Stimulated activated naive CD4-positive, alpha-beta T cell (primary cell): ENCODE measurements at regions not wholly inside any gene's neighbourhood (a gene's known extent, or its start where the extent isn't known, plus 50 kb on each side); places are given as distances from the start of the nearest gene placed in this dataset.

Experiments
- DNase-seq, 6 experiments: peaks; one replicate each; lab custom pipeline; 2025; lab: John Stamatoyannopoulos, UW

DNA sequence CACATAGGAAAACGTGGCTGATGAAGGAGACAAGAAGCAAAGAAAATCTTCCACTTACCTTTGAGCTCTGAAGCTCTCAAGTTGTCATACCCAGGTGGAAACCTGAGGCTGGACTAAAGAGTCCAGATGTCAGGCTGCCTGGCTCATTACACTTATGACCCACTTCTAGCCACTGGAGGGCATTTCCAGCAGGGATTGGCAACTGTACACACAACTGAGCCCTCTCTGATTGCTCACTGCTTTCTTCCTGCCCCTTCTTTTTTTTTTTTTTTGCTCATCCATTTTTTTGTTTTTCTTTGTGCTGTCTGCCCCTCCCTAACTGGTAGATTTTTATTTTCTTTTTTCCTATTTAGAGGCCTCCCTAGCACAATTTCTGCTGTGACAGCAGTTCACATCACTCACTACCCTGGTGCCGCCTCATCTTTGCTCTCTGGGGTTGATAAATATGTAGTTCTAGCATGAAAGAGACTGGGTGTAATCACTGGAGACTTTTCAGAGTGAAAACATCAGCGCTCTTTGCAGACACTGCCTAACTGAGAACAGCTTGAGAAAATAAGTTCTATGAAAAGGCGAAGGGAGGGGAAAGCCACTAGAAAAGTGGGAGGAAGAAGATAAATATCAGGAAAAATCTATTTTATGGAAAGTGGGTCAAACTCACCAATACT is 334.5 kb downstream of the NUF2 start:
- no peak for DNase-seq

DNA sequence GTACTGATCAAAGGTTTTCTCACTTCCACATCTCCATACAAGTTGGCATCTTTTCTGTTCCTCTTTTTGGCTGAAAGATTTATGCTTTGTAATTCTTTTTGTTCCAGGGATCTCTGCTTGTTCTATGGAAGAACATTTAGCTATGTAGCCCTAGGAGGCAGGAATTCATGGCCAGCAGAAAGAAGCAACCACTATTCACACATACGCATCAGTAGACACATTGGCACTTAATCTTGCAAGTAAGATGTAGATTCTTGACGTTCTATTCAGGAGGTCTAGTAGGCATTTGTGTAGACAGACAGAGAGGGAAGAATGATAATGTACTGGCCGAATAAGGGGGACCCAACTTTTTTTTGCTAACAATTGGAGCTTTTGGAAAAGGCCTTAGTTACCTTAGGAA is 336.0 kb downstream of the NUF2 start:
- DNase-seq: no peak

DNA sequence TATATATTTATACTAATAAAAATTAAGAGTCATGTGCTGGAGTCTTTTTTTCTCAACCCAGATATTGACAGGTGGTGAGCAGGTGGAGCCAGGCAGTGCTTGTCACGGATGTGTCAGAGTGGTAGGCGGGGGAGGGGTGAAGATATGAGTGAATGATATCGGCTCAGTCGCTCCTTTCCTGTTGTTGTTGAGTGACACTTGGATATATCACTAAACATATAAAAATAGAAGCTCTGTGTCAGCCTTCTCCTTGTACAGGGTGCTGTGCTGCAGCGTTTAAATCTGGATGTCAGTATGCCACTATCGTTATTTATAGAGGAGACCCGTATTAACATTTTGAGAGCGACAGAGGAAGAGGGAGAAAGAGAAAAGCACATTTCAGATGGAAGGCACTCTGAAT is 339.6 kb downstream of the NUF2 start:
- DNase-seq: no peak

DNA sequence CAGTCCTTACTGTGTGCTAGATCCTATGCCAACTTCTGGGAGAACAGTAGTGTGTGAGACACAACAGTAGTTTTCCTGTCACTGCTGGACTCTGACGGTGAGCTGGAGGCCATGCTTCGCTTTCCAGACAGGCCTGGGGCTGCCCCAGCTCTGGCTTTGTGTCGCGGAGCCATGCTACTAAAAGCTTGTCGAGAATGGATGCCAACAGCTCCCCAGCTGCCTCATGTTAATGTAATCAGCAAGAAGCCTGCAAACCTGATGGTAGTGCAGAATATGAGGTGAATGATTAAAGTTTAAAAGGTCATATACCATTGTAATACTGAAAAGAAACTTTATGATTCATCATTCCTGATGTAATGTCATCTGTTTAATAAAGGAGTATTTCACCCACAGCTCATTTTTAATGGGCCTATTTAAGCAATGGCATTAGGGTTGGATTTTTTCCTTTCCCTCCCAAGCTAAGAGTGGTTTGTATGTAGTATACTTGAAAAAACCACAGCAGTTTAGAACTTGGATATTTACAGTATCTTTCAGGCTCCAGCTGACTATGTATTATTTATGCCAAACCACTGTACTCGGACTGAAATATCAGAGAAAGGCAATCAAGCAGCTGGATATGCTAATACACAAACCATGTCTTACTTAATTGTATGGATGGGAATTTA is 343.0 kb downstream of the NUF2 start:
- no peak for DNase-seq

DNA sequence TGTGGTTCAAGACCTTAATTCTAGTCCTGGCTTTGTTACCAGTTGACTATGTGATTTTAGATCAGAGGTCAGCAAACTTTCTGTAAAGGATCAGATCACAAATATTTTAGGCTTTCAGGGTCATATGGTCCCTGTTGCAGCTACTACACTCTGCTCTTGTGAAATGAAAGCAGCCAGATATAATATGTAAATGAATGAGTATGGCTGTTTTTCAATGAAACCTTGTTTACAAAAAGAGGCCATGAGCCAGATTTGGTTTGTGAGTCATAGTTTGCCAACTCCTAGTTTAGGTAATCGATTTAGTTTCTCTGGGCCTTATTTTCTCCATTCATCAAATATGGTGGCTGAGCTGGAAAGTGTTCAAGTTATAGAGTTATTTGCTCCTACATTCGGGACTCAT is 346.7 kb downstream of the NUF2 start:
- no peak for DNase-seq

DNA sequence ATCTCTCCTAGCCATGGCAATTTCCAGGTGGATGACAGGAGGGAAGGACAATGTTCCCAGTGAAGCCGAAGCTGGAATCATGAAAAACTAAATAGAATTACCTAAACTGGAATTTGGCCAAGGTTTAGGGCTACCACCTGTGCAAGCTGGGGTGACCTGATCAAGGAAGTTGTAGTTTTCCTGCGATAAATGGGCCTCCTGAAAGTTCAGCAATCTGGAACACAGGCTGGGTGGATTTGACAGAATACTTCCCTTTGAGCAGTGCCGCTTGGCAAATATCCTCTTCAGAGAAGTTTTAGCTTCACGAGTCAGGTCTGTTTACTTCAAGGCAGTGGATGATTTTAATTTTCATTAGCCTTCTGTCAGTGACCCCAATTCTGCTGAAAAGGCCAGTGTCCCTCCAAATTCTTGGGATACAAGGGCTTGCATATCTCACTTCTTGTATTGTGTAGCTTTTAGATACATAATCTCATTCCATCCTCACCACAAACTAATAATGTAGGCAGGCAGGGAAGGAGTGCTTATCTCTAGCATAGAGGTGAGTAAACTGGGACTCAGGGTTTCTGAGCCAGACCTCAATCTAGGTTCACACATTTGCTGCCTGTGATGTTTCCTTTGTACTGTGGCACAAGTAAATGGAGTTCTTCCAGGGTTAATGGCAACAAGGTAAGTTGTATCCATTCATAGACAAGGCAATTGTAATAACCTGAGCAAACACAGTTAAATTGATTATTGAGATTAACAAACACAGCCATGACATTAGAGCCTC is 349.4 kb downstream of the NUF2 start:
- DNase-seq: no peak

DNA sequence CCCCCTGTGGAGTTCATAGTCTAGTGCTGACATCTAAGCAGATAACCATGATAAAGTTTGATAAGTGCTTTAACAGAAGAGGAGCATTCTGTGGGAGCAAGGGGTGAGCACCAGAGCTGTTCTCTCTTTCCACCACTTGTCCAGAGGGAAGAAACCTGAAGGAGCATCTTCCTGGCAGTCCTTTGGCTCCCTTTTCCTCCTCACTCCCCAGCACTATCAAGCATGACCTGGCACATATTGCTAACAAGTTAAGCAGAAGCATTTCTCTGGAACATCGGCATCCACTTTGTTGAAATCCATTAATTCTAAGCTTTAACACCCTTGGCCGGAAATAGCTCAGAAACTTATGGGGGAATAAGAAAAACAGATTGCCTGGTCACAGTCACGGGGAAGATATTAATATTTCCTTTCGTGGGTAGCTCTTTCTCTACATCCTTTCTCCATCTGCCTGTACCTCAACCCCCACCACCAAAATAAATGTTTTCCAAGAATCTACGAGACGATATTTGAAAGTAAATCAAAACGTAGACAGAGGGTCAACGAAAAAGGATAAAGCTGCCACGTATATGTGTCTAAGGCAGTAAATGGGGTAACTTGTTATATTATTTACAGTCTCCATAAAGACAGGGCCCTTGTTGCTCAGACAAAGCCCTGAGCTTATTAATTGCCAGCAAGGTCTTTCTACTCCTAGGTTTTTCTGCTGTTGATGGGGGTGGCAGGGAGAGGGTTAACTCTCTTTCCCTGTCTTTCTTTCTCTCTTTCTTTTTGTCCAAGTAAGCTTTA is 351.4 kb downstream of the NUF2 start:
- no peak for DNase-seq

DNA sequence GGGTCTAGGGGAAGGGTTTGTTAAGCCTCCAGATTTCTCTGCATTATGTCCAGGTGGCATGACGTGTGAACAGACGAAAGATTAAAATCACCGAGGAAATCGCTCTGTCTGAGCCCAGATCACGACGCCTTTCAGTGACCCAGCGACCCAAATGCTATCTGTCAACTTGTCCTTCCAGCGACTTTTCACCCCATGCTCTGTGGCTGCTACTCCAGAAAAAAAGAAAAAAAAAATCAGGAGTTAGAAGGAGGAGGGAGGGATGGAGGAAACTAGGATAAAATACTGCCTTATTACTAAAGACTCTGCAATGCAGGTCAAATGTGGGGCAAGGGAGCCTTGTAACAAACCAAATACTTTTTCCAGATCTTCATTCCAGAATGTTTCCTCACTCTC is 352.0 kb downstream of the NUF2 start:
- no peak for DNase-seq

DNA sequence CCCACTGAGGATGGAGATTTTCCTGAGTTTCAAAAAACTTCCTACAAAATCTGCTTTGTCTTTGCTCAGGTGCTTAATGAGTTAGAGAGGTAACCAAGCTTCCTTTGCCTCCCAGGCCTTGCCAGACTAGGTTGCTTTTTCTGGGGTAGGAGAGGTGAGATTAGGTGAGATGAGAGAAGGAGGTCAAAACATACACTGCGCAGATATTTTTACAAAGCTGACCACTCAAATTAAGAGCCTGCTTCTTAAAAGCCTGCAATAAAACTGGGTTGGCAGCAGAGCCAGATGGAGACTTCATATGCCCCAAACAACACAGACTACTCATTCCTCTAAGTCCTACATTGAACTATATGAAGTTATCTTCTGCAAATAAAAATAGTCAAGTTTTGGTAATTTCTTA is 352.5 kb downstream of the NUF2 start:
- DNase-seq: no peak

DNA sequence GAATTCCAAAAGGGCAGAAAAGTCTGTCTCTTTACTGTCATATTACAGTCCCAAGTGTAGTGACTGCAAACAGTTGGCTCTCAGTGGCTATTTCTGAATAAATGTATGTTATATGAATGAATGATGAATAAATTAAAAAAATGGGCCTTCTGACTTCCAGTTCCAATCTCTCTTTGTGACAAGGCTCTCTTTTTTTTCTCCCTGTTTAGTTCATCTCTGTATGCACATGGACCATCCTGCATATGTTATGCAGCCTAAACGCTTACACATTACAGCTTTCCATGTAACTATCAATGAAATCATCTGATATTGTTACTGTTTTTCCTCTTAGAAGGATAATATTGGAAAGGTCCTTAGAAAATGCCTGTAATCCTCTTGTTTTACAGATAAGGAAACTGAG is 363.0 kb downstream of the NUF2 start:
- DNase-seq: no peak

DNA sequence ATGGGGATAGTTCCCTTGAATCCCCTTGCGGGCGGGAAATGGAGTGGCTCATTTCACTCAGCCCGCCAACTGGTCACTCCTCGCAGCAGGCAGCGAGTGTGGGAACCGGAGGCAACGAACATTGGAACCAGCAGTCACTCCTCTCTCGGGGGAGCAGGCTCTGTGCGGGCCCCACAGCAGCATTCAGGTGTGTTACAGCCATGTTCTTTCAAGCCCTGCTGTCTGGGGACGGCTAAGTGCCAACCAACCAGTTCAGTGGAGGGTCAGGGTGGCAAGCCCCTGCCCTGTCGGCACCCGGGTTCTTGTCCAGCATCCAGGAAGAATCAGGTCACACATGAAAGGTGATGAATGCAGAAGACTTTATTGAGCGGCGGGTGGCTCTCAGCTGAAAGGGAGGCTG is 370.5 kb downstream of the NUF2 start:
- no peak for DNase-seq

DNA sequence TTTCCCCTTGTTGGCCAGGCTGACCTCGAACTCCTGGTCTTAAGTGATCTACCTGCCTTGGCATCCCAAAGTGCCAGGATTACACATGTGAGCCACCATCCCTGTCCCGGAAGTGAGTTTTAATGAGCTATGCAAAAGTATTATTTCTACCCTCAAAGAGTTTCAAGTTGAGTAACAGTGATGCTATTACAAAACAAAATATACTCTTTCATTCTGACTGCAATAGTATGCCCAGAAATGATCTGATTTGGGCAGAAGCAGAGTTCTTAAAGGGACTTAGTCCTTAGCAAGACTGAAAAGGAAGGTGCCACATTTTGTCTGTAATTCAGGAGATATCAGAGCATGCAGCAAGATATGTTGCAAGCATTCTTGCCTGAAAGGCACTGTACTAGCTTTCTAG is 375.4 kb downstream of the NUF2 start:
- DNase-seq: no peak

DNA sequence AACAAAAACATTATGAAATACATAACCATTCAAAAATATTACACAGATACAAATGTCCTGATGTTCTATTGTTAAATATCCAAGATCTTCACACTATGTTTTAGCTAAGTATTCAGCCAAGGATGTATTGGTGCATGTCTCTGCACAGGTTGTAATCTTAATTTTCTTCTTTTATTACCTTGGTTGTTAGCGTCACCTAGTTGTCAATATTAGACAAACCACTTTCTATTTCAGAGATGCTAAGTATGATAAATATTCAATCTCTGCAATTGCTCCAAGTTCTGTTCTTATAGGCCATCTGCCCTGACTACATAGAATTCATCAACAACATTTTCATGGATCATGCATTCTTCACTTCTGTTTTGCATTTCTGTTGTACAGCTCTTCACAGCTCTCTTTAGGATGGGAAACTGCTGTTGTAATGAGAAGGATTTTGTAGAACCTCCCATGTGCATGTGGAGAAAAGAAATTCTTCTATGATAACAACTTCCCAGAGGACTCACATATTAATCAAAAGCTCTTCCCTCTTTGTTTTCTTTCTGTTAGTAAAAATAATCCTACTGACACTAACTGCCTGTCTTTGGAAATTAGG is 380.1 kb downstream of the NUF2 start:
- DNase-seq: no peak

DNA sequence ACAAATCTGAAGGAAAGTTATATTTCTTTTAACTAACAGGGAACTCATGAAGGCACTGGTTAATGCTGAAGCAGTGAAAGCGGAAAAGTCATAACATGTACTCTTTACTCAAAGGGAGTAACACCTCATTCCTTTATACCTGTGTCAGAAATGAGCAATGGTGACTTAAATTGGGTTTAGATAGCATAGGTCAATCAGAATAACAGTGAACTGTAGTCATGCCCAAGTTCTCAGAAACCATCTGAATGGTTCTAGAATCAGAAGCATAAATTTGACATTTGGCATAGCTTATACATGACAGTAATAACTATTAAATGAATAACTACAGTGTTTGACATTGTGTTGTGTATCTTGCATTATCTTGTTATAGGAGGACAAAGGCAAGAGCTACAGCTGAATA is 382.0 kb downstream of the NUF2 start:
- DNase-seq: no peak

DNA sequence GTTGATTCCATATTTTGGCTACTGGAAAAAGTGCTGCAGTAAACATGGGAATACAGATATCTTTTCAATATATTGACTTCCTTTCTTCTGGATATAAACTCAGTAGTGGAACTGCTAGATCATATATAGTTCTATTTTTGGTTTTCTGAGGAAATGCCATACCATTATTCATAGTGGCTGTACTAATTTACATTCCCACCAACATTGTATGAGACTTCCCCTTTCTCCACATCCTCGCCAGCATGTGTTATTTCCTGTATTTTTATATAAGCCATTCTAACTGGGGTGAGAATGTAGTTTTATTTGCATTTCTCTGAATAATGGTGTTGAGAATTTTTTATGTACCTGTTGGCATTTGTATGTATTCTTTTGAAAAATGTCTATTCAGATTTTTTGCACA is 385.2 kb downstream of the NUF2 start:
- DNase-seq: no peak

DNA sequence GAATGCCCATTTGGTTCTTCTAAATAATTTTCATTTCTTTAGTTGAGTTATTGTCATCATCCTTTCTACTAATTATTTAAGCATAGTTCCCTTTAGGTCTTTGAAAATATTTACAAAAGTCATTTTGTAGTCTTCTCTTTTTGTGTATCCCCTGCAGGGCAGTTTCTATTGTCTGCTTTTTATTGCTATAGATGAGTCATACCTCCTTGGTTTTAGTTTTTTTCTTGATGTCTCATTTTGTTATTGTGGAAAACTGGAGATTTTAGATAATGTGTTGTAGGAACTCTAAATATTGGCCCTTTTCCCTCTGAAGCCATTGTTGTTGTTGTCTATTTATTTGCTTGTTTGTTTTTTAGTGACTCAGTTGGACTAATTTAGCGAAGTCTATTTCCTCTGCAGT is 387.9 kb downstream of the NUF2 start:
- no peak for DNase-seq

DNA sequence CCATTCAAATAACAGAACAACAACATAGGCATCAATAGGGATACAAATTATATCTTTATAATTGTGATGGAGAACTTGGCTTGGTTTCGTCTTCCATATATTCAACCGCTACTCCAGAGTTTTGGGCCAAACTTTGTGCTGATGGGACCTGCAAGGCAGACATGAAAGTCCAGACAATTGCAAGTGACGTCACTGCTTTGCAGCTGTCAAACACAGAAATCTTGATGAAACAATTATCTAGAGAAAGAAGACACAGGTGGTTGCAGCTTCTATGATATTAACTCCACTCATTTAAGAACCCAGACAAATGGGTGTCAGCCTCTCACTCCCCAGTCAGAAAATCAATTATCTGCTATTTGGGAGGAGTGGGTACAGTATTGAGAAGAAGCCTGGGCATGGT is 390.6 kb downstream of the NUF2 start:
- no peak for DNase-seq

DNA sequence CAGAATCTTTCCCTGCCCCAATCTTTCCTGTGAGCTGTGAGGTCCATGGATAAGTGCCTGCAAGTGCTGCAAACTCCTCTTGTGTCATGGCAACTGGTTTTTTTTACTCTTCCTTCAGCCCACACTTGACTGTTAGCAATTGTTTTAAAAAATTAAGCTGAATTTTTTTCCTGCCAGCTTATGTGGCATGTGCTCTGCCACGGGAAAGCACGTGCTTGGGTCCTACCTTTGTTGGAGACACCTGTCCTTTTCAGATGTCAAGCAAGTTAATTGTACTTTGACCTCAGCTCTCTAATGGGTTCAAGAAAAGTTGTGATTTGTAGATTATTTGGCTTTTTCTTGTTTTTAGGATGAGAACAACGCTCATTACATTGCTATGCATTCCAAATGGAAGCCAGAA is 398.5 kb downstream of the NUF2 start:
- DNase-seq: no peak

DNA sequence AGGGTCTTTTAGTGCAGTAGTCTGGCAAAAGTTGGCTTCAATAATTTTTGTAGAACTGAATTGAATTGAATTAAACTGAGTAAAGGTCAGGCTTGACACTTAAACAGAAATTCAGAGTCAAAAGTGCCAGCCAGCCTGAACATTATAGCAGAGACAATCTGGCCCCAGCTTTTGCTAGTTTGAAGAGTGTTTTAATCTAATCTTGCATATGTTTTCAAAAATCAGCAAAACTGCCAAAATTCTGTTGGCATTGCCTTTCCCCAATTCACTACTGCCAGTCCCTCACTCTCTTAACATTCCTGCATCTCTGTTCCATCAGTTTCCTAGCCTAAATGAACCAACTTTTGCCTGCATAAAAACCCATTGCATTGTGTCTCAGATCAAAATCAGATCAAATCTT is 403.8 kb downstream of the NUF2 start:
- DNase-seq: no peak

DNA sequence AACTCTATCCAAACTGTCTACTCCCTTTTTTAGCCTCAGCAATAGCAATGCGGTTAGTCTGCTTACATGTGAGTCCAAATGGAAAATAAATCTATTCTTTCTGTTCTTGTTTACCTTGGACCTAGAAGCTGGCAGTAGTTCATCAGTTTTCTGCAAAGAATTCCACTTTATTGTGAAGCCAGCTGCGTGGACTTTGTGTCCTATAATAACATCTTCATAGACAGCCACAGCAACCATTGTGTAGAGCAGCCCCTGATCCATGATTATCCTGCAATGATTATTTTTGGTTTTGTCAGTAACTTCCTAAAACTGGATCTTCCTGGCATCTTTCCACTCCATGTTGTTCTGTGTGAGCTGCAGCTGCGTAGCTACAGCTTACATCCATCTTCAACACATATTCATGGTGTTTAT is 408.7 kb downstream of the NUF2 start:
- DNase-seq: no peak

DNA sequence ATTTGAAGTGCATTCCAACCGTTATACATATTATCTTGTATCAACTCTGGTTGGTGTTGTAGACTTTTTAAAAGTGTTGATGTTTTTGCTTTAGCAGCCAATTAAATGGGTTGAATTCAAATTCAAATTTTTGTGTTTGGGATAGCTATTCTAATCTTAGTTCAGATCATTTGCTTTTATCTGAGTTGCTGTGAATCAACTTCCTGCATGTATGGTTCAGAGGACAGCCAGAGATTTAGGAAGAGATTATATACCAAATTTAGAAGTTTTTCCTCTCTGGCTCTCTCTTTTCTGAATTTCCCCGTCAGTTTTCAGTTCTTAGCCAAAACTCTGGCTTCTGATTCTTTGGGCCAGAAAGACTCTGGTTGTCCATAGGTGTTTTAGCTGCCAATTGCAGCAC is 415.5 kb downstream of the NUF2 start:
- DNase-seq: no peak

DNA sequence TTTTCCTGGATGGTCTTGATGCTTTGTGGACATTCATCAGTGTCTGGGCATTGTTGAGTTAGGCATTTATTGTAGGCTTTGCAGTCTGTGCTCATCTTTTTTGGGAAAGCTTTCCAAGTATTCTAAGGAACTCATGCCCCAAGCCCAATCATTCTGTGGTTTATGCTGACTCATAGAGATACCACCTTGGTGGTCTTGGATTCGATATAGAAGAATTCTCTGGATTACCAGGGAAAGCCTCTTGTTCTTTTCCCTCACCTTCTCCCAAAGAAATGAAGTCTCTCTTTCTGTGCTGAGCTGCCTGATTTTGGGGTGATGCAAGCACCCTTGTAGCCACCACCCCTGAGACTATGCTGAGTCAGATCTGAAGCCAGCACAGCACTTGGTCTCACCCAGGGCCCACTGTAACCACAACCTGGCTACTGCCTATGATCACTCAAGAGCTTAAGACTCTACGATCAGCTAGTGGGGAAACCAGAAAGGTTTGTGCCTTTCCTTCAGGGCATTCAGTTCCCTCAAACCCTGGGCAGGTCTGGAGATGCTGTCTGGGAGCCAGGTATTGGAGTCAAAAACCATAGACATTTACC is 422.6 kb downstream of the NUF2 start:
- no peak for DNase-seq
